A549 (cell line): ENCODE measurements at regions not wholly inside any gene's neighbourhood (a gene's known extent, or its start where the extent isn't known, plus 50 kb on each side); places are given as distances from the start of the nearest gene placed in this dataset.

Experiments used
- ATAC-seq, 2 experiments: fragments of 200-7000 bp in 1 of 2; fragments of >200 bp in 1 of 2; cut with Nextera tagmentation in 1 of 2; cut with Tn5 transposase in 1 of 2; 3 replicates each; pipeline versions ENCODE4 v1.8.0 to v1.9.1; 2018 to 2020; ENCODE audit warnings: mild to moderate bottlenecking in 1 of 2, moderate library complexity in 1 of 2
- CTCF ChIA-PET: fragments of 300-600 bp; sonication (Branson Sonifier 250); formaldehyde crosslinking; extraction: SDS; loops from one replicate; lab custom pipeline; 2021; ENCODE audit warnings: antibody characterized with exemption, inconsistent platforms; lab: Yijun Ruan, JAX
- POLR2A ChIA-PET: fragments of 350-600 bp; formaldehyde crosslinking; extraction: SDS; loops from one replicate; lab custom pipeline; 2021; ENCODE audit warnings: antibody characterized with exemption, inconsistent platforms; lab: Yijun Ruan, JAX
- DNase-seq, 2 experiments: peaks; one replicate each; pipeline versions ENCODE4 v3.0.0 to v3.0.0-alpha.2; 2011 to 2016; ENCODE audit warnings: low read depth in 1 of 2, low spot score in 1 of 2
- FAIRE-seq: peaks from 2 replicates; lab custom pipeline; 2011; peaks lifted over from hg19 to GRCh38; lab: Jason Lieb, UNC
- H3K27ac ChIP-seq, 2 experiments: fragments of >200 bp; sonication (Bioruptor Twin); formaldehyde crosslinking; 3 replicates each; pipeline ENCODE4 v1.5.1; 2016 to 2017
- H3K4me1 ChIP-seq: fragments of >200 bp; sonication (Bioruptor Twin); formaldehyde crosslinking; 3 replicates; pipeline ENCODE4 v1.6.1; 2016
- H3K4me2 ChIP-seq: fragments of >200 bp; sonication (Bioruptor Twin); formaldehyde crosslinking; 3 replicates; pipeline ENCODE4 v1.6.1; 2016
- H3K4me3 ChIP-seq: fragments of >200 bp; sonication (Bioruptor Twin); formaldehyde crosslinking; 3 replicates; pipeline ENCODE4 v1.5.1; 2016
- H3K9me3 ChIP-seq: fragments of >200 bp; sonication (Bioruptor Twin); formaldehyde crosslinking; 3 replicates; pipeline ENCODE4 v1.6.1; 2016
- BCL3 ChIP-seq: fragments of >200 bp; sonication (Bioruptor Twin); formaldehyde crosslinking; IDR thresholded peaks from 3 replicates; pipeline ENCODE4 v1.6.1; 2016
- CBX8 ChIP-seq: fragments of 200-600 bp; sonication (generic); IDR thresholded peaks from 2 replicates; pipeline ENCODE4 v1.6.1; 2016
- CHD4 ChIP-seq: fragments of 200-600 bp; sonication (generic); IDR thresholded peaks from 2 replicates; pipeline ENCODE4 v1.6.1; 2016; ENCODE audit warnings: antibody characterized with exemption, mild to moderate bottlenecking, borderline replicate concordance
- E2F6 ChIP-seq: IDR thresholded peaks from 2 replicates; pipeline ENCODE4 v1.6.1; 2012; ENCODE audit warnings: low read depth, borderline replicate concordance
- EHMT2 ChIP-seq: fragments of 200-600 bp; sonication (generic); IDR thresholded peaks from 2 replicates; pipeline ENCODE4 v1.6.1; 2016; ENCODE audit warnings: antibody characterized with exemption, low read depth, mild to moderate bottlenecking, moderate library complexity
- EP300 ChIP-seq, 2 experiments: fragments of >200 bp; sonication (Bioruptor Twin); formaldehyde crosslinking; IDR thresholded peaks; 2 replicates in 1 of 2; 3 replicates in 1 of 2; pipeline ENCODE4 v1.6.1; 2016 to 2017
- FOSB ChIP-seq: fragments of 250-450 bp; sonication (Bioruptor Pico); IDR thresholded peaks from 2 replicates; pipeline ENCODE4 v1.5.0; 2020; ENCODE audit warnings: mild to moderate bottlenecking, moderate library complexity
- FOSL2 ChIP-seq, 2 experiments: fragments of 450-650 bp in 1 of 2; fragments of >200 bp in 1 of 2; sonication (Bioruptor Twin) in 1 of 2; formaldehyde crosslinking; IDR thresholded peaks; 2 replicates each; pipeline versions ENCODE4 v1.5.0 to v1.6.1; 2016 to 2020; ENCODE audit warnings: mild to moderate bottlenecking in 1 of 2, moderate library complexity in 1 of 2
- FOXS1 ChIP-seq: fragments of 250-450 bp; sonication (Bioruptor Pico); IDR thresholded peaks from 2 replicates; pipeline ENCODE4 v1.5.0; 2020; ENCODE audit warnings: mild to moderate bottlenecking, moderate library complexity
- HDAC2 ChIP-seq: fragments of 200-600 bp; sonication (generic); IDR thresholded peaks from 2 replicates; pipeline ENCODE4 v1.6.1; 2016
- PHF8 ChIP-seq: fragments of 200-600 bp; sonication (generic); IDR thresholded peaks from 2 replicates; pipeline ENCODE4 v1.6.1; 2016; ENCODE audit warnings: low read depth, mild to moderate bottlenecking, antibody characterized with exemption, moderate library complexity, borderline replicate concordance
- POLR2A ChIP-seq: IDR thresholded peaks from 2 replicates; pipeline ENCODE4 v1.6.1; 2012; ENCODE audit warnings: mild to moderate bottlenecking, low read length
- RNF2 ChIP-seq: fragments of 200-600 bp; sonication (generic); IDR thresholded peaks from 2 replicates; pipeline ENCODE4 v1.6.1; 2016; ENCODE audit warnings: low read depth, mild to moderate bottlenecking, antibody characterized with exemption, moderate library complexity, borderline replicate concordance
- SMC3 ChIP-seq: fragments of >200 bp; sonication (Bioruptor Twin); formaldehyde crosslinking; IDR thresholded peaks from 3 replicates; pipeline ENCODE4 v1.6.1; 2018; ENCODE audit warnings: inconsistent platforms
- TFCP2L1 ChIP-seq: fragments of 250-450 bp; sonication (Bioruptor Pico); IDR thresholded peaks from 2 replicates; pipeline ENCODE4 v1.5.0; 2021; ENCODE audit warnings: mild to moderate bottlenecking
- USF2 ChIP-seq: fragments of 450-650 bp; IDR thresholded peaks from 2 replicates; pipeline ENCODE4 v1.6.1; 2014; ENCODE audit warnings: antibody characterized with exemption
- WGBS: methylation state at CpG from one replicate; pipeline ENCODE4 v1.1.6; 2017; ENCODE audit errors: missing lambda C conversion rate; 5-methylcytosine and 5-hydroxymethylcytosine counted together

GRCh38 chr4:14841801-14842768 is 160.2 kb upstream of the CPEB2 start:
- peak; percentile 30 to 38; a peak in 4 of 6 replicates for ATAC-seq
- 62% methylated on average over 6 of the region's 6 CpGs for WGBS
- DNase-seq: peak; percentile 6 to 13
- POLR2A ChIA-PET: no interaction called here
- H3K4me2 ChIP-seq: peak overlapping the region; percentile 30; the same call in 1 of the 3 replicates
- no peak overlapping the region for H3K27ac ChIP-seq
- no peak for FAIRE-seq
- TF ChIP-seq FOXS1 (no peak), FOSB (no peak), E2F6 (no peak), CBX8 (no peak), TFCP2L1 (CRISPR knock-in tag) (no peak), PHF8 (no peak), HDAC2 (no peak), SMC3 (no peak), USF2 (no peak), EHMT2 (no peak), RNF2 (no peak), BCL3 (no peak), POLR2A (no peak), CHD4 (no peak), EP300 (IDR thresholded peaks at IDR 0.05) (no peak)
- no peak overlapping the region for H3K4me3 ChIP-seq
- CTCF ChIA-PET: interaction anchor here (0.6 kb wide), 1 partner anchor 33 kb away, joined by 3 read pairs; no protein-coding TSS in a partner anchor
- H3K4me1 ChIP-seq: peaks cover 7% of the 10 kb centered on the region; the same call in 1 of the 3 replicates
- H3K9me3 ChIP-seq: peaks cover 4% of the 10 kb centered on the region; the same call in 2 of the 3 replicates

GRCh38 chr4:14842964-14843630 is 159.2 kb upstream of the CPEB2 start:
- Histone ChIP-seq H3K4me2 (no peak overlapping the region), H3K4me3 (no peak overlapping the region), H3K4me1 (peaks cover 7% of the 10 kb centered on the region; the same call in 1 of the 3 replicates), H3K27ac (no peak overlapping the region), H3K9me3 (peaks cover 4% of the 10 kb centered on the region; the same call in 2 of the 3 replicates)
- FAIRE-seq (no peak), ATAC-seq (no peak), DNase-seq (no peak)
- ChIA-PET CTCF (no interaction called here), POLR2A (no interaction called here)
- 97% methylated on average over 2 of the region's 2 CpGs for WGBS
- TF ChIP-seq PHF8 (no peak), FOSL2 (IDR thresholded peaks at IDR 0.05) (no peak), FOSL2 (CRISPR knock-in tag; IDR thresholded peaks at IDR 0.05) (no peak), USF2 (no peak)

GRCh38 chr4:14844061-14844460 is 158.2 kb upstream of the CPEB2 start:
- H3K4me3 ChIP-seq: no peak overlapping the region
- no peak overlapping the region for H3K27ac ChIP-seq
- FAIRE-seq (no peak), ATAC-seq (no peak), DNase-seq (no peak)
- CTCF ChIA-PET: no interaction called here
- H3K4me1 ChIP-seq: peaks cover 7% of the 10 kb centered on the region; the same call in 1 of the 3 replicates
- TF ChIP-seq FOXS1: no peak
- POLR2A ChIA-PET: no interaction called here
- WGBS: 40% methylated on average over 4 of the region's 4 CpGs
- H3K9me3 ChIP-seq: peaks cover 4% of the 10 kb centered on the region; the same call in 2 of the 3 replicates
- no peak overlapping the region for H3K4me2 ChIP-seq
